Heart left ventricle (tissue), 13 donors: ENCODE measurements at regions not wholly inside any gene's neighbourhood (a gene's known extent, or its start where the extent isn't known, plus 50 kb on each side); places are given as distances from the start of the nearest gene placed in this dataset.

Experiments
- CTCF ChIP-seq, 12 donors: fragments of 200-600 bp; sonication (generic) in 4 of 12; IDR thresholded peaks; one replicate each; pipeline versions ENCODE4 v1.5.0 to v1.8.0; 2018 to 2022; ENCODE audit warnings: antibody characterized with exemption in 12 of 12, mild to moderate bottlenecking in 5 of 12
- POLR2A ChIP-seq, 2 donors: fragments of 450-650 bp; IDR thresholded peaks; one replicate each; pipeline ENCODE4 v1.6.1; 2017; ENCODE audit warnings: antibody characterized with exemption in 2 of 2, mild to moderate bottlenecking in 2 of 2, moderate library complexity in 2 of 2
- donor health status: ischemic (EF 13 %, LVEDD 7.1; RV severe dilation, severe dysfunction).
- donor health status: DM: no; HTN: yes; CAD: no.
- donor health status: DM: no; HTN: no; CAD: no.
- donor health status: ischemic (EF 25% LVEDD 6.9; RV normal size, moderate dysfunction).
- donor health status: ischemic (EF 25% LVEDD 5.7; RV mildly dilated, moderate dysfunction).
- donor health status: ischemic (EF 35%, LVEDD 5.7; RV mildly dilated, moderate dysfunction).
- donor health status: nonischemic (EF 11% LVEDD 7.7; RV severe dilation, severe dysfunction).
- donor health status: DM: yes; HTN: yes; CAD: no.
- donor health status: PGD.
- donor health status: ischemic (EF 29% LVEDD 5.4; RV normal size, mild dysfunction).
- donor health status: nonischemic (EF 23%, LVEDD 6.1; RV moderate dilation, normal function).

GRCh38 chr20:24802286-24802820 lies 146.7 kb upstream of the CST7 start:
- TF ChIP-seq CTCF (IDR thresholded peaks at IDR 0.05) (no peak), POLR2A (IDR thresholded peaks at IDR 0.05) (no peak)
